ENCODE measurements at regions not wholly inside any gene's neighbourhood (a gene's known extent, or its start where the extent isn't known, plus 50 kb on each side); places are given as distances from the start of the nearest gene placed in this dataset.

DNA sequence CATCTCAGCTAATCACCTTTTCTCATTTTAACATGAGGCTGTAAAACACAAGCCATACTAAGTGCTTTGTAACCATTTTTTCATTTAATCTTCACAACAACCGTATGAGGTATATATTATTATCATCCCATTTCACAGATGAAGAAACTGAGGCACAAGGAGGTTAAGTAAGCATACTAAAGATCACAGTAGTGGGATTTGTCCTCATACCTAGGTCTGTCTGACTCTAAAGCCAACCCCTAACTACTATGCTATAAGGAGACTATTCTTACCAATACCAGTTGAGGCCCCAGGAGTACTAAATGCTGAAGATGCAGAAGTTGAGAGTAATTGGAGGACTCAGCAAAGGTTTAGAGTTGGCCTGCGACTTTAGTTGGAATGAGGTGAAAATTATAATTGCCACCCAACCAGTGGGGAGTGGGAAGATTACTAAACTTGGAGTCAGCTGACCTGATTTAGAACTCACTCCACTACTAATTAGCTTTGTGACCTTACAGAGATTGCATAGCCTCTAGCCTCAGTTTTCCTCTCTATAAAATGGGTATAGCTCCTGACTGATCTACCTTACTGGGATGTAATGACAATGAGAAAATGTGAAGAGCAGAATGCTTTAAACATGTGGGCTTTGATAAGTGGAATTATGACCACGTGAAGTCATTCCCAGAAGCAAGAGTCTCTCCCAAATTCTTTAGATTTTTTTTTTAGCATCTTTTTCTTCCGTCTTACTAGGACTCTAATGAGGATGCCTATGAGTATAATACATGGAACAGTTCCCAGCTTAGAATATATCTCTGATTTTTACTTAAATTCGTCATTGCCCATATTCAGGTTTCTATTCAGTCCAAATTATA is 85.8 kb upstream of the IPO9 start:
- Histone ChIP-seq H3K4me3 (peak overlapping the region; percentile 84), H3K9me3 (replicated peaks) (no peaks in the 10 kb centered on the region), H3K36me3 (peaks cover 14% of the 10 kb centered on the region), H3K4me1 (peaks cover 100% of the 10 kb centered on the region), H3K27me3 (ENCODE audit: low read depth) (no peaks in the 10 kb centered on the region), H3K27ac (replicated peaks) (peak overlapping the region; percentile 91)
- DNase-seq, result no peak
- TF ChIP-seq, protein P1, sequence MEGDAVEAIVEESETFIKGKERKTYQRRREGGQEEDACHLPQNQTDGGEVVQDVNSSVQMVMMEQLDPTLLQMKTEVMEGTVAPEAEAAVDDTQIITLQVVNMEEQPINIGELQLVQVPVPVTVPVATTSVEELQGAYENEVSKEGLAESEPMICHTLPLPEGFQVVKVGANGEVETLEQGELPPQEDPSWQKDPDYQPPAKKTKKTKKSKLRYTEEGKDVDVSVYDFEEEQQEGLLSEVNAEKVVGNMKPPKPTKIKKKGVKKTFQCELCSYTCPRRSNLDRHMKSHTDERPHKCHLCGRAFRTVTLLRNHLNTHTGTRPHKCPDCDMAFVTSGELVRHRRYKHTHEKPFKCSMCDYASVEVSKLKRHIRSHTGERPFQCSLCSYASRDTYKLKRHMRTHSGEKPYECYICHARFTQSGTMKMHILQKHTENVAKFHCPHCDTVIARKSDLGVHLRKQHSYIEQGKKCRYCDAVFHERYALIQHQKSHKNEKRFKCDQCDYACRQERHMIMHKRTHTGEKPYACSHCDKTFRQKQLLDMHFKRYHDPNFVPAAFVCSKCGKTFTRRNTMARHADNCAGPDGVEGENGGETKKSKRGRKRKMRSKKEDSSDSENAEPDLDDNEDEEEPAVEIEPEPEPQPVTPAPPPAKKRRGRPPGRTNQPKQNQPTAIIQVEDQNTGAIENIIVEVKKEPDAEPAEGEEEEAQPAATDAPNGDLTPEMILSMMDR (IDR thresholded peaks at IDR 0.05; ENCODE audit: borderline replicate concordance), result no peak
- intact Hi-C loops (cut with micrococcal nuclease), result no loop called here

DNA sequence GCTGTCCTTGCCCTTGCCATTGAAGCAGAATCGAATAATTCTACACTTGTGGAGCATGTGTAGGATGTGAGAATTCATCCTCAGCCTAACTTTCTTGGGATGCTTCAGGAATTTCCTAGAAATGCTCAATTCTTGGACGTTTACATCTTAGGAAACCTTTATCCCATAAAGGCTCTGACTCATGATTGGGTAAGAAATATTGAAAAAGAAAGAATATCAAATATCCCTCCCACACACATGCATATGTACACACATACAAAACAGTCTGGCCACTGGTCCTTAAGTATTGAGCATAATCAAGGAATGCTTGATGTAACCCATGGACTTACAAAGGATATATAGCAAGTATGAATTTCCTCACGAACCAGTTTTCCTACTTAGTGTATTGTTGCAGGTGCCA is 83.9 kb upstream of the IPO9 start:
- Histone ChIP-seq H3K4me3 (no peak overlapping the region), H3K27ac (replicated peaks) (peak overlapping the region; percentile 70), H3K36me3 (peaks cover 14% of the 10 kb centered on the region), H3K4me1 (peaks cover 100% of the 10 kb centered on the region), H3K9me3 (replicated peaks) (no peaks in the 10 kb centered on the region), H3K27me3 (ENCODE audit: low read depth) (no peaks in the 10 kb centered on the region)
- intact Hi-C loops (cut with micrococcal nuclease), result no loop called here
- no peak for DNase-seq
- TF ChIP-seq, protein P1 (IDR thresholded peaks at IDR 0.05; ENCODE audit: borderline replicate concordance), result no peak

DNA sequence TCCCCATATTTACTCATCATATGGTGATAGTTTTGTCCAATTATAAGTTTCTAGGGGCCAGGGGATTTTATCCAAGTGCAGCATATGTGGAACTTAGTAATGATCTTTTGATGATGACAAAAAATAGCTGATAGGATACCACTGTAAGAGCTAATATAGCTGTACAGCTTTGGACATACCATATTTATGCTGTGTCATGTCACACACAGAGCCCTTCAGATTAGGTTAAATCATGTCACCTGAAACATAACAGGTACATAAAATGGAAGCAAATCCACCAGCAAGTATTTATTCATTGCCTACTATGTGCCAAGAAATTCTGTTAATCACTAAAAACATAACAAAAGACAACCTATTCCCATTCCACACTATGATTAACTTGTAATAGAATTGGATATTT is 82.8 kb upstream of the IPO9 start:
- H3K27me3 ChIP-seq (ENCODE audit: low read depth), result no peaks in the 10 kb centered on the region
- H3K27ac ChIP-seq (replicated peaks), result peak overlapping the region; percentile 70
- H3K9me3 ChIP-seq (replicated peaks), result no peaks in the 10 kb centered on the region
- H3K4me3 ChIP-seq, result no peak overlapping the region
- peaks cover 100% of the 10 kb centered on the region for H3K4me1 ChIP-seq
- no peak for DNase-seq
- H3K36me3 ChIP-seq, result peaks cover 14% of the 10 kb centered on the region
- intact Hi-C loops (cut with micrococcal nuclease), result no loop called here
- TF ChIP-seq, protein P1 (IDR thresholded peaks at IDR 0.05; ENCODE audit: borderline replicate concordance), result no peak

DNA sequence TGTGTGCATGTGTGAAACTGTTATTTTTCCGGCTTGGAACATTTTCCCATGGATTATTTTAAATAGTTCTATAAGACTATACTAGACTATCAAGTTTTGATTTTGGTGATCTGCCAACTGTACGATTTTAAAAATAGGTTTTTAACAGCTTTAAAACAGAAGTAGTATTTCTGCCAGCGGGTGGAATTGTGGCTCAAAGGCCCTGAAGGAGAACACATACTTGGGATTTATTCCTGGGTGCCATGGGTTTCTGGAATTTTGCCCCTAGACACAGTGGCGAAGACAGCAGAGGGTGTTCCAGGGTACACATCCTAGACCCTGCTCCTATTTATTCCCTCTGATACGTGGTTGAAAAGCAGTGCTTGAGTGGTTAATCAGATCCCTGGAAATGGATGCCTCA is 81.7 kb upstream of the IPO9 start:
- intact Hi-C loops (cut with micrococcal nuclease), result no loop called here
- peaks cover 100% of the 10 kb centered on the region for H3K4me1 ChIP-seq
- H3K27me3 ChIP-seq (ENCODE audit: low read depth), result no peaks in the 10 kb centered on the region
- peak overlapping the region; percentile 14 for H3K4me3 ChIP-seq
- H3K36me3 ChIP-seq, result peaks cover 14% of the 10 kb centered on the region
- TF ChIP-seq, protein P1 (IDR thresholded peaks at IDR 0.05; ENCODE audit: borderline replicate concordance), result no peak
- no peaks in the 10 kb centered on the region for H3K9me3 ChIP-seq (replicated peaks)
- H3K27ac ChIP-seq (replicated peaks), result peak overlapping the region; percentile 70
- no peak for DNase-seq

DNA sequence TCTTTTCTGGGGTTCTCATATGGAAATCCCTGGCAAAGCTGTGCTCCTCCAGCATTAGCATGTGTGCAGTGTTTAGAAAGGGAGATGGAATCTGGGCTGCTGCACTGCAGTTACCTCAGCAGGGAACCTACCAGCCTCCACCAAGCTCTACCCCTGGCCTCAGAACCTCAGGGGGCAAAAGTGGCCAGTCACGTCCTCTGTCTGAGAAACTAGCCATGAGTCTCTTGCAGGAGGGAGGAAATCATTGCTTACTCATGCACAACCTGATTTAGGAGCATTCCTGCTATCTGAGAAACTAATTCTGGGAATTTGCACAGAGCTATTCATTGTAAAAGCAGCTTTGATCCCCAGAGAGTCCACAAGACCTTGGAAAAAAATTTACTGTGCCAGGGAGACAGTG is 80.6 kb upstream of the IPO9 start:
- TF ChIP-seq, protein P1 (IDR thresholded peaks at IDR 0.05; ENCODE audit: borderline replicate concordance), result no peak
- H3K9me3 ChIP-seq (replicated peaks), result no peaks in the 10 kb centered on the region
- H3K27me3 ChIP-seq (ENCODE audit: low read depth), result no peaks in the 10 kb centered on the region
- H3K27ac ChIP-seq (replicated peaks), result peak overlapping the region; percentile 70
- peaks cover 14% of the 10 kb centered on the region for H3K36me3 ChIP-seq
- DNase-seq, result no peak
- intact Hi-C loops (cut with micrococcal nuclease), result no loop called here
- peaks cover 100% of the 10 kb centered on the region for H3K4me1 ChIP-seq
- H3K4me3 ChIP-seq, result no peak overlapping the region

All from left ventricle myocardium inferior (tissue), 1 donor.